Liver (tissue), 3 donors: ENCODE measurements at regions not wholly inside any gene's neighbourhood (a gene's known extent, or its start where the extent isn't known, plus 50 kb on each side); places are given as distances from the start of the nearest gene placed in this dataset.

Experiments
- YY1 ChIP-seq: IDR thresholded peaks from 2 replicates; pipeline ENCODE4 v1.6.1; 2016; ENCODE audit warnings: antibody characterized with exemption, mild to moderate bottlenecking
- TF ChIP-seq, protein P1 (sequence below): IDR thresholded peaks from 2 replicates; pipeline ENCODE4 v1.6.1; 2016; ENCODE audit warnings: antibody characterized with exemption
- TF ChIP-seq, protein P2 (sequence below): fragments of 150-350 bp; IDR thresholded peaks from 2 replicates; pipeline ENCODE4 v1.5.1; 2017; ENCODE audit warnings: improper control_type of control experiment, low read depth, low read length; ENCODE audit not compliant: missing input control
- TF ChIP-seq, protein P3 (sequence below): IDR thresholded peaks from 2 replicates; pipeline ENCODE4 v1.6.1; 2016; ENCODE audit warnings: antibody characterized with exemption, mild to moderate bottlenecking
- donor health status: healthy.
- donor health status: healthy.

DNA sequence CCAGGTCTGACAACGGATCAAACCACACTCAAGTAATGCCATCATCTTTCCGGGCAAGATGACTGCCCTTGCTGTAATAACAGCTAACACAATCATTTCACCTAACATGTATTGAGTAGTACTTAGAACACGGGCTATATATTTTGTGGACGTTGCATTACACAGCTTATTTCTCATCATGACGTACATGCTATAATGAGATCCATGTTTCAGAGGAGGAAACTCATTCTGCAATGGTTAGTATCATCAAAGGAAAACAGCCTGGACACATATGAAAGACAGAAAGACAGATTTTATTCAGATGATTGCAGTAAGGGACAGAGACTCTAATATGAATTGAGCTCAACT, 446.7 kb downstream of the HS3ST3B1 start:
- no peak for TF ChIP-seq YY1
- TF ChIP-seq, protein P1, sequence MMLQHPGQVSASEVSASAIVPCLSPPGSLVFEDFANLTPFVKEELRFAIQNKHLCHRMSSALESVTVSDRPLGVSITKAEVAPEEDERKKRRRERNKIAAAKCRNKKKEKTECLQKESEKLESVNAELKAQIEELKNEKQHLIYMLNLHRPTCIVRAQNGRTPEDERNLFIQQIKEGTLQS = no peak
- TF ChIP-seq, protein P2, sequence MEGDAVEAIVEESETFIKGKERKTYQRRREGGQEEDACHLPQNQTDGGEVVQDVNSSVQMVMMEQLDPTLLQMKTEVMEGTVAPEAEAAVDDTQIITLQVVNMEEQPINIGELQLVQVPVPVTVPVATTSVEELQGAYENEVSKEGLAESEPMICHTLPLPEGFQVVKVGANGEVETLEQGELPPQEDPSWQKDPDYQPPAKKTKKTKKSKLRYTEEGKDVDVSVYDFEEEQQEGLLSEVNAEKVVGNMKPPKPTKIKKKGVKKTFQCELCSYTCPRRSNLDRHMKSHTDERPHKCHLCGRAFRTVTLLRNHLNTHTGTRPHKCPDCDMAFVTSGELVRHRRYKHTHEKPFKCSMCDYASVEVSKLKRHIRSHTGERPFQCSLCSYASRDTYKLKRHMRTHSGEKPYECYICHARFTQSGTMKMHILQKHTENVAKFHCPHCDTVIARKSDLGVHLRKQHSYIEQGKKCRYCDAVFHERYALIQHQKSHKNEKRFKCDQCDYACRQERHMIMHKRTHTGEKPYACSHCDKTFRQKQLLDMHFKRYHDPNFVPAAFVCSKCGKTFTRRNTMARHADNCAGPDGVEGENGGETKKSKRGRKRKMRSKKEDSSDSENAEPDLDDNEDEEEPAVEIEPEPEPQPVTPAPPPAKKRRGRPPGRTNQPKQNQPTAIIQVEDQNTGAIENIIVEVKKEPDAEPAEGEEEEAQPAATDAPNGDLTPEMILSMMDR = no peak
- TF ChIP-seq, protein P3, sequence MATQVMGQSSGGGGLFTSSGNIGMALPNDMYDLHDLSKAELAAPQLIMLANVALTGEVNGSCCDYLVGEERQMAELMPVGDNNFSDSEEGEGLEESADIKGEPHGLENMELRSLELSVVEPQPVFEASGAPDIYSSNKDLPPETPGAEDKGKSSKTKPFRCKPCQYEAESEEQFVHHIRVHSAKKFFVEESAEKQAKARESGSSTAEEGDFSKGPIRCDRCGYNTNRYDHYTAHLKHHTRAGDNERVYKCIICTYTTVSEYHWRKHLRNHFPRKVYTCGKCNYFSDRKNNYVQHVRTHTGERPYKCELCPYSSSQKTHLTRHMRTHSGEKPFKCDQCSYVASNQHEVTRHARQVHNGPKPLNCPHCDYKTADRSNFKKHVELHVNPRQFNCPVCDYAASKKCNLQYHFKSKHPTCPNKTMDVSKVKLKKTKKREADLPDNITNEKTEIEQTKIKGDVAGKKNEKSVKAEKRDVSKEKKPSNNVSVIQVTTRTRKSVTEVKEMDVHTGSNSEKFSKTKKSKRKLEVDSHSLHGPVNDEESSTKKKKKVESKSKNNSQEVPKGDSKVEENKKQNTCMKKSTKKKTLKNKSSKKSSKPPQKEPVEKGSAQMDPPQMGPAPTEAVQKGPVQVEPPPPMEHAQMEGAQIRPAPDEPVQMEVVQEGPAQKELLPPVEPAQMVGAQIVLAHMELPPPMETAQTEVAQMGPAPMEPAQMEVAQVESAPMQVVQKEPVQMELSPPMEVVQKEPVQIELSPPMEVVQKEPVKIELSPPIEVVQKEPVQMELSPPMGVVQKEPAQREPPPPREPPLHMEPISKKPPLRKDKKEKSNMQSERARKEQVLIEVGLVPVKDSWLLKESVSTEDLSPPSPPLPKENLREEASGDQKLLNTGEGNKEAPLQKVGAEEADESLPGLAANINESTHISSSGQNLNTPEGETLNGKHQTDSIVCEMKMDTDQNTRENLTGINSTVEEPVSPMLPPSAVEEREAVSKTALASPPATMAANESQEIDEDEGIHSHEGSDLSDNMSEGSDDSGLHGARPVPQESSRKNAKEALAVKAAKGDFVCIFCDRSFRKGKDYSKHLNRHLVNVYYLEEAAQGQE = no peak
